22Rv1 (cell line): ENCODE measurements at regions not wholly inside any gene's neighbourhood (a gene's known extent, or its start where the extent isn't known, plus 50 kb on each side); places are given as distances from the start of the nearest gene placed in this dataset.

Experiments
- H3K27ac ChIP-seq: fragments of 450-650 bp; 2 replicates; pipeline ENCODE4 v1.5.1; 2017
- ZFX ChIP-seq: fragments of 450-650 bp; IDR thresholded peaks from 2 replicates; pipeline ENCODE4 v1.6.1; 2017; ENCODE audit warnings: antibody characterized with exemption, borderline replicate concordance
- TF ChIP-seq, protein P1 (sequence below): fragments of 450-650 bp; IDR thresholded peaks from 2 replicates; pipeline ENCODE4 v1.5.1; 2017; ENCODE audit warnings: mild to moderate bottlenecking

DNA sequence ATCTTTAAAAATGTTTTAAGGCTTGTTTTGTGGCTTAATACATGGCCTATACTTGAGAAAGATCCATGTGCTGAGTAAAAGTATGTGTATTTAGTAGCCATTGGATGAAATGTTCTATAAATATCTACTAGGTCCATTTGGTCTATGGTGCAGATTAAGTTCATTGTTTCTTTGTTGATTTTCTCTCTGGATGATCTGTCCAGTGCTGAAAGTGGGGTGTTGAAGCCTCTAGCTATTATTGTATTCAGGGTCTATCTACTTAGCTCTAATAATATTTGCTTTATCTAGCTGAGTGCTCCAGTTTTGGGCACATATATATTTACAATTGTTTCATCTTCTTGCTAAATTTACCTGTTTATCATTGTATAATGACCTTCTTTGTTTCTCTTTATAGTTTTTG, 272.2 kb upstream of the NR4A3 start:
- no peak for TF ChIP-seq ZFX
- TF ChIP-seq, protein P1, sequence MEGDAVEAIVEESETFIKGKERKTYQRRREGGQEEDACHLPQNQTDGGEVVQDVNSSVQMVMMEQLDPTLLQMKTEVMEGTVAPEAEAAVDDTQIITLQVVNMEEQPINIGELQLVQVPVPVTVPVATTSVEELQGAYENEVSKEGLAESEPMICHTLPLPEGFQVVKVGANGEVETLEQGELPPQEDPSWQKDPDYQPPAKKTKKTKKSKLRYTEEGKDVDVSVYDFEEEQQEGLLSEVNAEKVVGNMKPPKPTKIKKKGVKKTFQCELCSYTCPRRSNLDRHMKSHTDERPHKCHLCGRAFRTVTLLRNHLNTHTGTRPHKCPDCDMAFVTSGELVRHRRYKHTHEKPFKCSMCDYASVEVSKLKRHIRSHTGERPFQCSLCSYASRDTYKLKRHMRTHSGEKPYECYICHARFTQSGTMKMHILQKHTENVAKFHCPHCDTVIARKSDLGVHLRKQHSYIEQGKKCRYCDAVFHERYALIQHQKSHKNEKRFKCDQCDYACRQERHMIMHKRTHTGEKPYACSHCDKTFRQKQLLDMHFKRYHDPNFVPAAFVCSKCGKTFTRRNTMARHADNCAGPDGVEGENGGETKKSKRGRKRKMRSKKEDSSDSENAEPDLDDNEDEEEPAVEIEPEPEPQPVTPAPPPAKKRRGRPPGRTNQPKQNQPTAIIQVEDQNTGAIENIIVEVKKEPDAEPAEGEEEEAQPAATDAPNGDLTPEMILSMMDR, result no peak

DNA sequence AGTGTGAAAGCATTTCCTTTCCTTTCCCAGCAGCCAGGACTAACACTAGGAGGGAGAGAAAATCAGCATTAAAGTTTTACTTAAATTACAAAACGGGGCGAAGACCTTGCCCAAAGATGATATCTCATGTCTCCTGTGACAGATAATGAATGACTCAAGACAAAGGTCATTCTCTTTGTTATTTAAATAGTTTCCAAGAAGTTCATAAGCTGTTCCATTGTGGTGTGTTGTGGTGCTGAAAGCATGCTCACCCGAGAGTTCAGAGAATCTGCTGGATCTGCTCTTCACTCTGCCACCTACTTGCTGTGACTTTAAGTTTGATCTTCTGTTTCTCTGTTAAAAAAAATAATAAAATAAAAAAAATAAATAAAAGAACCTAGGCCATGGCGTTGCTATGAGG, 265.9 kb upstream of the NR4A3 start:
- TF ChIP-seq ZFX, result no peak
- TF ChIP-seq, protein P1, result no peak

More for the DNA sequence above, 272.2 kb upstream of the NR4A3 start:
- no peak overlapping the region for H3K27ac ChIP-seq

DNA sequence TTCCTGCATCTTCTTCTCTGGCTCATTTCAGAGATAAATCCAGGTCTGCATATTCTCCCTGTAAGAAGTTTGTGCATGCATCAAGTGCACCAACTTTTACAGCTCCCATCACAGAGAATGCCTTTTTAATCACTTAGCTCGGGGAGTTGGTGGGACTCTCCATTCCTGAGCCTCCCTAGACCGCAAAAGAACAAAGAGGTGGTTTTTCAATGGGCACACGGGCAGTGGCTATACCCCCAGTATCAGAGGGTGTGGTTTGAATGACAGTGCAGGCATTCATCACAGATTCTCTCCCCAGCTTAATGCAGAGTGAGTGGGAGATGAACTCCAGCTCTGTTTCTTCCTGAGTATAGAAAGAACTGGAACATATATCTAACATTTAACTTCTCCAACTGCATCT, 264.7 kb upstream of the NR4A3 start:
- TF ChIP-seq, protein P1, result no peak
- no peak for TF ChIP-seq ZFX
- no peak overlapping the region for H3K27ac ChIP-seq

More for the DNA sequence above, 265.9 kb upstream of the NR4A3 start:
- no peak overlapping the region for H3K27ac ChIP-seq

DNA sequence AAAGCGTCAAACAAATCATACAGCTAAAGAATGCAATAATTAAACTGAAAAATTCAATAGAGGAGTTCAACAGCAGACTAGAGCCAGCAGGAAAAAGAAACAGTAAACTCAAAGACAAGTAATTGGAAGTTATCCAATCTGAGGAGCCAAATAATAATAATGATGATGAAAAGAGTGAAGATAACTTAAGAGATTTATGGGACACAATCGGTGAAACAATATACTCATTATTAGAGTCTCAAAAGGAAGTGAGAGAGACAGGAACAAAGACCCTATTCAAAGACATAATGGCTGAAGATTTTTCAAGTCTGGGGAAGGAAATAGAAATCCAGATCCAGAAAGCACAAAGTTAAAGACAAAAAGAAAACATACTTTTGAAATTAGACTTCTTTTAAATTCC, 263.9 kb upstream of the NR4A3 start:
- TF ChIP-seq ZFX, result no peak
- TF ChIP-seq, protein P1, result no peak
- H3K27ac ChIP-seq, result no peak overlapping the region

DNA sequence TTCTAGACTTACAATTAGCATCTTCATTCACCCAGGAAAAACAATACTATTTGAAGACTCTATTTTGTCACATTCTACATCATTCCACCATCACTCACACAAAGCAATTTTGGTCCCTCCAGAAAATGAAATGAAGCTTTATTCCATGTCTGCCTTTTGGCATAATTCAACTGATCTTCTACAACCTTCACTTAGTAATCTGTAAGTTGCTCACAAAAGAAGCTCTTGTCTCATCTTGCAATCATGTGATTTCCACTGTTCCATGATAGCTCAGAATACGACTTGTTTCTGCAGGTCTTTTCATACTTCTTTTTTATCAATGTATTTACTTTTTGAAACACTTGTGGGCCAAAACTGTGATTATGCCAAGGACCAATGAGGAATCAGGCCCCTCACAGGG, 261.9 kb upstream of the NR4A3 start:
- no peak overlapping the region for H3K27ac ChIP-seq
- TF ChIP-seq, protein P1, result no peak
- TF ChIP-seq ZFX, result no peak

DNA sequence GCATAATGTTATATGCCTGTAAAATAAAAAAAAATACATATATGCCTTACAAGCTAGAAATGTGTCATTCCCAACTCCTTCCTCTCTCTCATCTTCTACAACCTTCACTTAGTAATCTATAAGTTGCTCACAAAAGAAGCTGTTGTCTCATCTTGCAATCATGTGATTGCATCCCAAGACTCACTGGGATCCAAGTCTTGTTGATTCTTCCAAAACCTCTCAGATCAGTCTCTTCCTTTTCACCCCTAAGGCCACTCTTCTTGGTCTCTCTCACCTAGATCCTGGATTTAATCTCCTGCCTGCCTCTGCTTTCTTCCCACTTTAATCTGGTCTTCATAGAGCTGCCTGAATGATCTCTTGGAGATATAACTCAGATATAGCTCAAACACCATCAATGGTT, 261.1 kb upstream of the NR4A3 start:
- no peak for TF ChIP-seq ZFX
- TF ChIP-seq, protein P1, result no peak

DNA sequence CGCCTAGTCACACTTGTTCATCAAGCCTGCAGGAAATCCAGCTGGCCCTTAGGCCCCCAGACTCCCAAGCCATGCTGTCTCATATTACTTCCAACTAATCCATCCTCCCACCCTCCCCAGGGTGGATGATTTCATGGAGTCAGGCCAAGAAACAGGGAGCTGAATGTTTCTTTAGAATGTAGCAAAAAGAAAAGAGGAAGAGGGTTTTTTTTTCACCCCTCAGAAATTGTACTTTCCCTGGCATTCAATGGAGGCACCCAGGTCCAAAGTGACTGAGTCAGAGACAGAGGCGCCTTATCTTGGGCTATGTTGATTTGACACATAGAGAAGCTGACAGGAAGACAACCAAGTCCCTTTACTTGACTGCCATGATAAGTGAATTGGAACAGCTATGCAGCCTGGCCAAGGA, 260.2 kb upstream of the NR4A3 start:
- H3K27ac ChIP-seq, result no peak overlapping the region
- TF ChIP-seq ZFX, result no peak
- TF ChIP-seq, protein P1, result no peak

More for the DNA sequence above, 261.1 kb upstream of the NR4A3 start:
- no peak overlapping the region for H3K27ac ChIP-seq
